GM12878 (cell line): ENCODE measurements at regions not wholly inside any gene's neighbourhood (a gene's known extent, or its start where the extent isn't known, plus 50 kb on each side); places are given as distances from the start of the nearest gene placed in this dataset.

Source experiments
- ATAC-seq: fragments of 200-7000 bp; cut with Tn5 transposase; 3 replicates; pipeline ENCODE4 v1.9.1; 2020; ENCODE audit warnings: mild to moderate bottlenecking, moderate library complexity
- BruUV-seq: library from RNA; stranded (reverse); fragments of 400-500 nt; replicated peaks from 2 replicates; lab custom pipeline; 2021; lab: Mats Ljungman, UMichigan
- CTCF ChIA-PET: fragments of 300-600 bp; sonication (Branson Sonifier 250); formaldehyde crosslinking; extraction: SDS; loops from one replicate; lab custom pipeline; 2021; ENCODE audit warnings: inconsistent platforms; lab: Yijun Ruan, JAX
- POLR2A ChIA-PET: fragments of 350-600 bp; formaldehyde crosslinking; extraction: SDS; loops from one replicate; lab custom pipeline; 2021; ENCODE audit warnings: inconsistent platforms; lab: Charles Lee
- RAD21 ChIA-PET: fragments of 300-600 bp; sonication (Branson Sonifier 250); formaldehyde crosslinking; loops from one replicate; lab custom pipeline; 2023; ENCODE audit warnings: antibody characterized with exemption; ENCODE audit not compliant: unreplicated experiment; lab: Charles Lee
- SMC1A ChIA-PET: fragments of 300-600 bp; sonication (Branson Sonifier 250); formaldehyde crosslinking; loops from one replicate; lab custom pipeline; 2023; ENCODE audit not compliant: unreplicated experiment, uncharacterized antibody; lab: Charles Lee
- DNase-seq: peaks from one replicate; pipeline ENCODE4 v3.0.0-alpha.2; 2011; ENCODE audit warnings: low read depth, low spot score
- FAIRE-seq: peaks from 3 replicates; lab custom pipeline; 2011; peaks lifted over from hg19 to GRCh38; lab: Jason Lieb, UNC
- H2AFZ ChIP-seq: 2 replicates; pipeline ENCODE4 v1.6.0; 2011; ENCODE audit warnings: low read depth, low read length, control low read depth; ENCODE audit not compliant: control insufficient read depth
- H3K27ac ChIP-seq: 2 replicates; pipeline ENCODE4 v1.5.1; 2011; ENCODE audit warnings: control low read depth; ENCODE audit not compliant: control insufficient read depth, insufficient read depth
- H3K27me3 ChIP-seq, 2 experiments: replicated peaks in 1 of 2; 2 replicates each; pipeline versions ENCODE4 v1.6.0 to v1.6.1; 2011; ENCODE audit warnings: low read length in 1 of 2; ENCODE audit not compliant: control insufficient read depth in 2 of 2, insufficient read depth in 2 of 2
- H3K36me3 ChIP-seq, 2 experiments: 2 replicates each; pipeline ENCODE4 v1.5.1; 2011; ENCODE audit warnings: low read length in 1 of 2; ENCODE audit not compliant: control insufficient read depth in 2 of 2, insufficient read depth in 2 of 2
- H3K4me1 ChIP-seq: 2 replicates; pipeline ENCODE4 v1.6.1; 2011; ENCODE audit warnings: mild to moderate bottlenecking, low read length, moderate library complexity, mixed read lengths; ENCODE audit not compliant: control insufficient read depth, insufficient read depth
- H3K4me2 ChIP-seq: 2 replicates; pipeline ENCODE4 v1.6.0; 2011; ENCODE audit warnings: control low read depth; ENCODE audit not compliant: control insufficient read depth, insufficient read depth
- H3K4me3 ChIP-seq: fragments of 200-600 bp; sonication (generic); 2 replicates; pipeline ENCODE4 v1.5.1; 2016
- H3K79me2 ChIP-seq: 2 replicates; pipeline ENCODE4 v1.6.0; 2011; ENCODE audit warnings: low read length; ENCODE audit not compliant: control insufficient read depth, insufficient read depth
- H3K9ac ChIP-seq: 2 replicates; pipeline ENCODE4 v1.8.0; 2011; ENCODE audit warnings: low read length, control low read depth, mixed read lengths; ENCODE audit not compliant: control insufficient read depth, insufficient read depth
- H3K9me3 ChIP-seq: replicated peaks from 3 replicates; pipeline ENCODE4 v1.5.1; 2011; ENCODE audit warnings: mild to moderate bottlenecking, low read length; ENCODE audit not compliant: control insufficient read depth, insufficient read depth
- H4K20me1 ChIP-seq: 2 replicates; pipeline ENCODE4 v1.6.0; 2011; ENCODE audit not compliant: control insufficient read depth, insufficient read depth
- CEBPZ ChIP-seq: fragments of 150-350 bp; IDR thresholded peaks from 2 replicates; pipeline ENCODE4 v1.6.1; 2016; ENCODE audit warnings: low read depth, low read length
- ESRRA ChIP-seq: IDR thresholded peaks from 2 replicates; pipeline ENCODE4 v1.6.1; 2012; ENCODE audit warnings: mild to moderate bottlenecking, low read length, improper control_type of control experiment
- ETV6 ChIP-seq, 2 experiments: fragments of 450-650 bp in 1 of 2; IDR thresholded peaks in 1 of 2; conservative IDR thresholded peaks in 1 of 2; 2 replicates each; pipeline ENCODE4 v1.6.1; 2014; ENCODE audit warnings: antibody characterized with exemption in 1 of 2, borderline replicate concordance in 1 of 2, low read depth in 1 of 2, mild to moderate bottlenecking in 1 of 2, moderate library complexity in 1 of 2
- EZH2 ChIP-seq: IDR thresholded peaks from 2 replicates; pipeline ENCODE4 v1.6.1; 2012; ENCODE audit warnings: low read depth, mild to moderate bottlenecking, control low read depth, inconsistent platforms, low read length, borderline replicate concordance; ENCODE audit not compliant: control insufficient read depth
- JUND ChIP-seq: IDR thresholded peaks from 2 replicates; pipeline ENCODE4 v1.6.1; 2012; ENCODE audit warnings: low read depth, mild to moderate bottlenecking, low read length, improper control_type of control experiment, moderate library complexity
- RBBP5 ChIP-seq: fragments of 200-600 bp; sonication (generic); conservative IDR thresholded peaks from 2 replicates; pipeline ENCODE4 v1.6.1; 2016
- SRF ChIP-seq, 2 experiments: IDR thresholded peaks; 2 replicates each; pipeline ENCODE4 v1.6.1; 2011; ENCODE audit warnings: low read depth in 2 of 2, low read length in 2 of 2, mild to moderate bottlenecking in 1 of 2, moderate library complexity in 1 of 2
- ZBTB11 ChIP-seq: fragments of 450-650 bp; formaldehyde crosslinking; IDR thresholded peaks from 2 replicates; pipeline ENCODE4 v1.5.0; 2022; ENCODE audit warnings: mild to moderate bottlenecking, missing genetic modification characterization
- ZNF24 ChIP-seq: fragments of 450-650 bp; IDR thresholded peaks from 2 replicates; pipeline ENCODE4 v1.6.1; 2017; ENCODE audit warnings: antibody characterized with exemption, mild to moderate bottlenecking
- ZNF592 ChIP-seq: fragments of 450-650 bp; IDR thresholded peaks from 2 replicates; pipeline ENCODE4 v1.6.1; 2017; ENCODE audit warnings: mild to moderate bottlenecking, moderate library complexity
- WGBS: methylation state at CpG from one replicate; pipeline ENCODE4 v1.1.6; 2016; ENCODE audit warnings: low lambda C conversion rate; ENCODE audit not compliant: insufficient replicate concordance, insufficient coverage; ENCODE audit errors: missing lambda C conversion rate; 5-methylcytosine and 5-hydroxymethylcytosine counted together
- in situ Hi-C: fragments of 300-500 bp; cut with MboI; formaldehyde crosslinking; loops from 9 replicates; pipeline ENCODE4 v1.14.3; 2018; ENCODE audit warnings: mixed read lengths
- intact Hi-C: fragments of 100-400 bp; cut with micrococcal nuclease; formaldehyde crosslinking; loops from one replicate; pipeline ENCODE4 v1.14.2; 2022; ENCODE audit not compliant: unreplicated experiment

GRCh38 chr21:35643176-35643575 is 417.1 kb downstream of the SETD4 start (continued):
- TF ChIP-seq ETV6 (conservative IDR thresholded peaks at IDR 0.05 in 1 of 2, IDR thresholded peaks at IDR 0.05 in 1 of 2; ENCODE audit: borderline replicate concordance in 1 of 2, low read depth in 1 of 2) = no peak

- Histone ChIP-seq H3K9me3 (no peaks in the 10 kb centered on the region), H3K4me3 (no peak overlapping the region), H3K4me2 (no peak overlapping the region), H3K4me1 (no peaks in the 10 kb centered on the region), H3K27ac (no peak overlapping the region), H2AFZ (no peak overlapping the region), H3K36me3 (no peaks in the 10 kb centered on the region), H4K20me1 (no peaks in the 10 kb centered on the region), H3K79me2 (no peaks in the 10 kb centered on the region), H3K9ac (no peak overlapping the region), H3K27me3 (no peaks in the 10 kb centered on the region)
- ChIA-PET POLR2A (no interaction called here), SMC1A (no interaction called here), RAD21 (no interaction called here), CTCF (no interaction called here)
- no peak for FAIRE-seq
- BruUV-seq = no TSS peak
- no peak for ATAC-seq
- TF ChIP-seq ZNF592 = no peak
- TF ChIP-seq CEBPZ = no peak
- no peak for TF ChIP-seq ESRRA
- no peak for TF ChIP-seq ZNF24
- no peak for TF ChIP-seq EZH2
- no peak for TF ChIP-seq JUND
- TF ChIP-seq RBBP5 = no peak
- no peak for TF ChIP-seq SRF (IDR thresholded peaks at IDR 0.05; ENCODE audit: low read depth in 2 of 2, low read length in 2 of 2)
- no peak for TF ChIP-seq ZBTB11 (CRISPR knock-in tag)
- in situ Hi-C loops (no loop called here), intact Hi-C loops (no loop called here)
- WGBS = 2% methylated on average over 4 of the region's 4 CpGs
- no peak for DNase-seq
Measured at GRCh38 chr21:35641271-35642016, 418.9 kb downstream of the SETD4 start.
